ENCODE measurements at regions not wholly inside any gene's neighbourhood (a gene's known extent, or its start where the extent isn't known, plus 50 kb on each side); places are given as distances from the start of the nearest gene placed in this dataset.
"Not testable (repeated sequence)": the region's sequence is repeated elsewhere in the genome, so short reads cannot be mapped to it uniquely, and the experiment has no call there.

DNA sequence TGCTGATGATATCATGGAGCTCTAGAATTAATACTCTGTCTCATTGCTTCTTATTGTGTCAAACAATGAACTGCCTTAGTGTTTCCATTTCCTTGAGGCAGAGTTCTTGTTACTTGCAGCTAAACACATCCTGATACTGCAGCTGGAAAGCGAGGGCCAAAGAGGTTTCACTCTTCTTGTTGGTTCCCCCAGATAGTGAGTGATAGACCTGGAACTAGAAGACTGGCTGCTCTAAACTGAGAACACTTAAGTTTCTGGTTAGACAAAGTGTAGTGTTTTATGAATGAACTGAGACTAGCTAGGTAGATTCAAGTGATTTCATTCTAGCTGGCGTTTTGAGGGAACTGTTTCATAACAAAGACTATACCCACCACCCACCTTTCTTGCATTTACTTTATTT lies 321.7 kb downstream of the TXNL1 start:
- DNase-seq (ENCODE audit: low read depth in 2 of 2): no peak

GRCh38 chr18:56315363-56315762 lies 323.0 kb downstream of the TXNL1 start:
- DNase-seq (ENCODE audit: low read depth in 2 of 2): no peak

- no peak for DNase-seq (ENCODE audit: low read depth in 2 of 2)
Observed at GRCh38 chr18:56314396-56314795, 324.0 kb downstream of the TXNL1 start.

DNA sequence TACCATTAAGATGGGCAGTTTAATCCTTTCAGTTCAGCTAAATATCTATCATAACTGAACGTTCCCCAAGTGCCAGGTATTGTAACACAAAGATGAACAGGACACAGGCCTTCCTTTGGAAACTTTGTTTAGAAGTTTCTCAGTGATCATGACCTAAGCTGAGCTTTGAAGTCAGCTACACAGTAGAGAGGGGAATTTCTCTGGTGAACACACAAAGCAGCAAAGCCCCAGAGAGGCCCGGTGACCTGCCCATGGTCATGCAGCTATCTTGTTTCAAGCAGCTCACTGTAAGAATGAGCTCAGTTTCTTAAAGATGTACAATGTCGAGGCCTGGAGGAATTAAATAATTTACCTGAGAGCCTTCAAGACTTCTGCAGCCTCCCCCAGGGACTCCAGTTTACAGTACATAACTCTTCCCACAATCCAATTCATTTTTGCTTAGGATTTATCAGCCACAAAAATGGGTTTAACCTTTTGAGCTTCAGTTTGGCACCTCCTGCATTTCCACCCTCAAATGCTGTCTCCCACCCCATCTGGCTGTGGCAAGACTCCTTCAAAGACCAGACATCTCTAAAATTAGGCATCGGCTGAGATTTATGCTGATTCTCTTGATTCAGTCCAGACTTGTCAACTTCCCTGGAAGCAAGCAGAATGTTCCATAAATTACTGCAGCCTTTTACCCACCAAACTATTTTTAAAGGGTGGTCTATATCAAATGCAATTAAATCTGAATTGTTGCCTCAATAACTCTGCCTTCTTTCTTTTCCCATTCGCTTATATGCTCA lies 325.6 kb downstream of the TXNL1 start:
- no peak for DNase-seq (ENCODE audit: low read depth in 2 of 2)

- no peak for DNase-seq (ENCODE audit: low read depth in 2 of 2)
Observed at GRCh38 chr18:56309104-56309503, 329.3 kb downstream of the TXNL1 start.

DNA sequence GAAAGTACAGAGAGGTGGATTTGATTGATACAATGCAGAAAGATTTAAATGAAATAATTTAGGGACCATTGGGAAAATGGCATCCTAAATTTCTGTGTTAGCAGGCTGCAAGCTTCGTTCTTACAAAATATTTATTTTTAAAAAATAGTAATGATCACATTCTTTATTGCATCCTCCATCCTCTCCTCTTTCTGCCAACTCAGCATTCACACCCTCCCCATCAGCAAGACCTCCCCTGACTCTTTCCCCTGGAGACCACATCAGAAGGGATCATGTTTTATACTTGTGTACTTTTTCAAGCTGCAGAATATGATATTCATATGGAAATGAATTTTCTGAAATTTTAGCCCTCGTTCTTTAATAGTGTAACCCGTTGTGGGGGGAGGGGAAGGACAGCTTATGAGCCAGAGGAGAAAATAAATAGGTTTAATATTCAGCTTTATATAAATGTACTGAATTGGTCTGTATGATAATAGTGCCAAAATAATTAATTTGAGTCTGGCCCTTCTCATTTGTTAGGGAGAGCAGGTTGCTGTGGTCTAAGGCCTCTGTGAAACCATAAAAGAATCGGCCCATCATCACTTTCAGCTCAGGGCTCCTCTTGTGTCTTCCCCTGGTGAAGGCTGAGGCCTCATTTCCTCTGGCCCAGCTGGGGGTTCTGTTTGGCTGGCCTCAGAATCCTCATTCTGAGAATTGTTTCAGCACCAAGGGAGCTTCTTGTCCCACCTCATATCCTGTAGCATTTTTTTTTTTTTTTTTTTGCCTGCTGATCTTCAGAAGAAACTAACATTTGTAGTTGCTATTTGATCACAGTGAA lies 330.8 kb downstream of the TXNL1 start:
- DNase-seq (ENCODE audit: low read depth in 2 of 2): no peak

DNA sequence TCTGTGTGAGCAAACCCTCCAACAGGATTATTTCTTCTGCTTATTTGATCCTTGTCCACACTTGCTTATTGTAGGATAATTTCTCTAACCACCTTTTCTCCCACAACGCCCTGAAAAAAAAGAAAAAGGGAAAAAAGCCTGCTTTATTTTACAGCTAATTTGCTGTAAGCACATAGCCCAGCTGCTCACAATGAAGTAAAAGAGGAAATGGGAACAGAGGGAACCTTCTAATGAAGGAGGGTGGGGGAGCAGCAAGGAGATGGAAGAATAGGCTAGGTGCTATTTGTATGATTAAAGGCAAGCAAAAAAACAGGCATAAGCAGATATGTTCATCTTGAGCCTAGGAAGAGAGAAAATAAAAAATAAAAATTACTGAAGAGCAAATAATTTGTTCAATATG lies 331.6 kb downstream of the TXNL1 start:
- no peak for DNase-seq (ENCODE audit: low read depth in 2 of 2)

- DNase-seq (ENCODE audit: low read depth in 2 of 2): no peak
Observed at GRCh38 chr18:56305583-56305982, 332.8 kb downstream of the TXNL1 start.

- no peak for DNase-seq (ENCODE audit: low read depth in 2 of 2)
Observed at GRCh38 chr18:56302156-56302555, 336.2 kb downstream of the TXNL1 start.

DNA sequence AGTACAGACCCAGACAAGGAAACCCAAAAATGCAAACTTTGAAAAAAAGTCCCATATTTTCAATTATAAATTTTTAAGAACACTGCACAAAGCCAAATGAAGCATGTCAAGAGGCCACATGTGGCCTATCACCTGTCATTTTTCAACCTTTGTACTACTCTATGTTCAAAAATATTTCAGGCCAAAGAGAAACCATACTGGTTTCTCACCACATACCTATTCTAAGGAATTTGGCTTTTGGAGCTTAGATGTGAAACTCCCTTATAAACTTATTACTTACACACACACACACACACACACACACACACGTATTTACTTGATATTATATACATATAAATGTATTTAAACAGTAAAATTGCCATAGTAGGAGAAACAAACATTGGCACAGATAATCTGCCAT lies 338.7 kb downstream of the TXNL1 start:
- DNase-seq (ENCODE audit: low read depth in 2 of 2): no peak

DNA sequence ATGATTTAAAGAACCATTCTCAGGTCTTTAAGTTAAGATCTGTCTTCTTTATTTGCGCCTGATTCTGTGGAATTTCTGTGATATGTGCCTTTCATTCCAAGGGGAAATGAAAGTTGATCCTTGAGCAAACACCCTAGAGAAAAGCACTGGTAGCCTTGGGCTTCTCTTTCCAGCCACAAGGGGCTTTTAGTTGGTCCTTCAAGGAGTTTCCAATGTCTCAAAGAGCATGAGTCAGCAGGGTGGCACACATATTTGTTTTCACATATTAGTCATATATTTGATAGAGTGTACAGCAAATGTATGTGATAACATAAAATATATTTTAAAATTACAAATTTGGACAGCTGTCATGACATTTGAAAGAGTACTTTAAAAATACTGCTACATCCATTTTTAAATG lies 339.5 kb downstream of the TXNL1 start:
- no peak for DNase-seq (ENCODE audit: low read depth in 2 of 2)

- no peak for DNase-seq (ENCODE audit: low read depth in 2 of 2)
Observed at GRCh38 chr18:56296381-56296780, 342.0 kb downstream of the TXNL1 start.

- no peak for DNase-seq (ENCODE audit: low read depth in 2 of 2)
Observed at GRCh38 chr18:56294484-56295183, 343.8 kb downstream of the TXNL1 start.

DNA sequence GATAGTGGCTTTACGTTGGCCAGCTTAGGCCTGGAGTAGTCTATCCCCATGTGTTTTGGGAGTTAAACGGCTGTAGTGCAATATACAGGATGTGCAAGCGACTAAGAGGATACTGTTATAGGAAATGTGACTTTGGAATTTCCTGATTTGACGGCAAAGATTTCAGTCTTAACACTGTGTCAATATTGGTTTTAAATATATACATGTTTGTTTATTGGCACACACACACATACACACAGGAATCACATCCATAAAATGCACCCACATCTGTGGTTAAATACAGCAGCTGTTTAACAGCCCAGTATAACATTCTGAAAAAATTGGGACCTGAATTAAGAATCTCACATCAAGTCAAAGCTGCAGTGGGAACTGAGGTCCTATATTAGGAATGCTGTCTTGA lies 347.1 kb downstream of the TXNL1 start:
- DNase-seq (ENCODE audit: low read depth in 2 of 2): no peak

DNA sequence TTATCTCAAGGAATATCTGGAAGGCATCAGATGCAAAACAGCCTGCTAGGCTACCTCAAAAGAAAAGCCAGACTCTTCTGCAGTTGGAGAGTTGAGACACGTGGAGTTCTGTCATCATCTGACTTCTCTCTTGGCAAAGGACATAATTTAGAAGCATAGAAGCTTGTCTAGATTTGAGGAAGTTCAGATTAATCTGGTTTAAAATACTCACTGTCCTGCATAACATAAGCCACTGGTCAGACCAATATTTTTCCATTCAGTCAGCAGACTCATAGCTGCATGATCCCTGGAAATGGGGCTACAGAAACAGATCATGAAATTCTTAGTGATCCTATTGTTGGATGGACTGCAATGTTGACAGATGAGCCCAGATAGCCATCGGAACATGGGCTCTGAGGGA lies 349.0 kb downstream of the TXNL1 start:
- DNase-seq (ENCODE audit: low read depth in 2 of 2): no peak

GRCh38 chr18:56286775-56287325 lies 351.5 kb downstream of the TXNL1 start:
- DNase-seq (ENCODE audit: low read depth in 2 of 2): no peak

- DNase-seq (ENCODE audit: low read depth in 2 of 2): no peak
Observed at GRCh38 chr18:56285387-56286065, 352.9 kb downstream of the TXNL1 start.

- DNase-seq (ENCODE audit: low read depth in 2 of 2): no peak
Observed at GRCh38 chr18:56284319-56284718, 354.1 kb downstream of the TXNL1 start.

- DNase-seq (ENCODE audit: low read depth in 2 of 2): no peak
Observed at GRCh38 chr18:56283316-56283715, 355.1 kb downstream of the TXNL1 start.

DNA sequence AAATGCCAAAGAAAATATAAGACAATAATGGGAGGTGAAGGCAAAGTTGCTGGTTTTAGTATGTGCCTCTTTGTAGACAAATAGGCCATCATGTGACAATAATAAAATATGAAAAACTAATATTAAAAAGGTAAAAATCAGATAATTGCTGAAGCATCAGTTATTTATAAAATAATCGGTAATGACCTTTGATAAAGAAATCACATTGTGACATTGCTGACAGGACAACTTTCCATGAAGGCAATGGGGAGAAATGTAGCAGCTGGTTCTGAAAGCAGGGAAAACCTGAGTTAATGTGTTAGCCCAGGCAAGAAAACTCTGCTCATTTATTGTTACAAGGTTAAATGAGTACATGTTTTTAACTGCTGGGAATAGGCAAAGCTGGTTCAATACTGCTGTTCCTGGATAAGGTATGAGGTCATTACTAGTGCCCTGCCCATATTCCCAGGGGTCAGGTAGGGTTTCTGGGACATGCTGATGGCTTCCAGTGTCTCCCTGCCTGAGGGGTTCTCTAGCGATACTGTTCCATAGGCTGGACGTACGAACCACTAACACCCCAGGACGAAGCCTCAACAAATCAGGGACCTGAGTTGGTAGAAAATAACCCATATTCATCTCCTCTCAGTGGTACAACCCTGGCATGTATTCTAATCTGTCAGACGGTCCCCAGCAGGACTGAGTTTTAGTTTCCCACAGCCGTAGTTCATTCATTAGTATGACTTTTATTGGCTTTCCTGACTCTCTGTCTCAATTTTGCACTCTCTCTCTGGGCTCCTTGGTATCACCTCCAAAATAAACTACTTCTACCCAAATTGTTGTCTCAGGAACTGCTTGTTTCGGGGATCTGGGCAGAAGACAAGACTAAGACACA lies 355.9 kb downstream of the TXNL1 start:
- no peak for DNase-seq (ENCODE audit: low read depth in 2 of 2)

- not testable (repeated sequence) for DNase-seq (ENCODE audit: low read depth in 2 of 2)
Observed at GRCh38 chr18:56279816-56280215, 358.6 kb downstream of the TXNL1 start.

All from stimulated activated CD4-positive, alpha-beta T cell treated with anti-CD3 and anti-CD28 coated beads, Interleukin-4, amount 100 ng/mL, for 48 hours (primary cell).